Osteocyte (in vitro differentiated cells): ENCODE measurements at regions not wholly inside any gene's neighbourhood (a gene's known extent, or its start where the extent isn't known, plus 50 kb on each side); places are given as distances from the start of the nearest gene placed in this dataset.
"Not testable (repeated sequence)": the region's sequence is repeated elsewhere in the genome, so short reads cannot be mapped to it uniquely, and the experiment has no call there.

Source experiments
- DNase-seq: peaks from one replicate; pipeline ENCODE4 v3.0.0; 2021; ENCODE audit warnings: mixed read lengths; ENCODE audit not compliant: unreplicated experiment; ENCODE audit errors: extremely low spot score
- H3K27ac Mint-ChIP-seq: one replicate; pipeline ENCODE4 v1.8.0; 2021; ENCODE audit warnings: mild to moderate bottlenecking, mixed read lengths; ENCODE audit not compliant: unreplicated experiment
- H3K27me3 Mint-ChIP-seq: one replicate; pipeline ENCODE4 v1.8.0; 2021; ENCODE audit warnings: mixed read lengths; ENCODE audit not compliant: unreplicated experiment
- H3K36me3 Mint-ChIP-seq: one replicate; pipeline ENCODE4 v1.8.0; 2021; ENCODE audit warnings: mixed read lengths; ENCODE audit not compliant: unreplicated experiment
- H3K4me1 Mint-ChIP-seq: one replicate; pipeline ENCODE4 v1.8.0; 2021; ENCODE audit warnings: mixed read lengths; ENCODE audit not compliant: unreplicated experiment
- H3K4me3 Mint-ChIP-seq: one replicate; pipeline ENCODE4 v1.8.0; 2021; ENCODE audit warnings: mild to moderate bottlenecking, moderate library complexity, mixed read lengths; ENCODE audit not compliant: unreplicated experiment
- H3K9me3 Mint-ChIP-seq: one replicate; pipeline ENCODE4 v1.8.0; 2021; ENCODE audit warnings: mixed read lengths; ENCODE audit not compliant: unreplicated experiment
- TF ChIP-seq, protein P1 (sequence below): fragments of 200-600 bp; sonication (generic); IDR thresholded peaks from 2 replicates; pipeline ENCODE4 v1.5.0; 2021; ENCODE audit warnings: antibody characterized with exemption, mild to moderate bottlenecking, moderate library complexity

GRCh38 chr6:156686301-156686994 lies 90.7 kb upstream of the ARID1B start:
- peak overlapping the region; percentile 96 for H3K4me3 Mint-ChIP-seq
- no peaks in the 10 kb centered on the region for H3K9me3 Mint-ChIP-seq
- H3K27me3 Mint-ChIP-seq, result no peaks in the 10 kb centered on the region
- no peak for DNase-seq
- H3K36me3 Mint-ChIP-seq, result no peaks in the 10 kb centered on the region
- H3K27ac Mint-ChIP-seq, result peak overlapping the region; percentile 99
- TF ChIP-seq, protein P1, sequence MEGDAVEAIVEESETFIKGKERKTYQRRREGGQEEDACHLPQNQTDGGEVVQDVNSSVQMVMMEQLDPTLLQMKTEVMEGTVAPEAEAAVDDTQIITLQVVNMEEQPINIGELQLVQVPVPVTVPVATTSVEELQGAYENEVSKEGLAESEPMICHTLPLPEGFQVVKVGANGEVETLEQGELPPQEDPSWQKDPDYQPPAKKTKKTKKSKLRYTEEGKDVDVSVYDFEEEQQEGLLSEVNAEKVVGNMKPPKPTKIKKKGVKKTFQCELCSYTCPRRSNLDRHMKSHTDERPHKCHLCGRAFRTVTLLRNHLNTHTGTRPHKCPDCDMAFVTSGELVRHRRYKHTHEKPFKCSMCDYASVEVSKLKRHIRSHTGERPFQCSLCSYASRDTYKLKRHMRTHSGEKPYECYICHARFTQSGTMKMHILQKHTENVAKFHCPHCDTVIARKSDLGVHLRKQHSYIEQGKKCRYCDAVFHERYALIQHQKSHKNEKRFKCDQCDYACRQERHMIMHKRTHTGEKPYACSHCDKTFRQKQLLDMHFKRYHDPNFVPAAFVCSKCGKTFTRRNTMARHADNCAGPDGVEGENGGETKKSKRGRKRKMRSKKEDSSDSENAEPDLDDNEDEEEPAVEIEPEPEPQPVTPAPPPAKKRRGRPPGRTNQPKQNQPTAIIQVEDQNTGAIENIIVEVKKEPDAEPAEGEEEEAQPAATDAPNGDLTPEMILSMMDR, result peak; percentile 43
- peaks cover 19% of the 10 kb centered on the region for H3K4me1 Mint-ChIP-seq

- TF ChIP-seq, protein P1, result no peak
- Mint-ChIP-seq H3K4me1 (peaks cover 19% of the 10 kb centered on the region), H3K27ac (peak overlapping the region; percentile 99), H3K4me3 (peak overlapping the region; percentile 96), H3K27me3 (no peaks in the 10 kb centered on the region), H3K9me3 (no peaks in the 10 kb centered on the region), H3K36me3 (no peaks in the 10 kb centered on the region)
- no peak for DNase-seq
These were observed 91.4 kb upstream of the ARID1B start for GRCh38 chr6:156685823-156686222.

GRCh38 chr6:156683821-156684220 lies 93.4 kb upstream of the ARID1B start:
- TF ChIP-seq, protein P1, result no peak
- H3K36me3 Mint-ChIP-seq, result no peaks in the 10 kb centered on the region
- H3K4me1 Mint-ChIP-seq, result peaks cover 19% of the 10 kb centered on the region
- DNase-seq, result no peak
- peaks cover 7% of the 10 kb centered on the region for H3K9me3 Mint-ChIP-seq
- H3K4me3 Mint-ChIP-seq, result no peak overlapping the region
- no peaks in the 10 kb centered on the region for H3K27me3 Mint-ChIP-seq
- no peak overlapping the region for H3K27ac Mint-ChIP-seq

DNA sequence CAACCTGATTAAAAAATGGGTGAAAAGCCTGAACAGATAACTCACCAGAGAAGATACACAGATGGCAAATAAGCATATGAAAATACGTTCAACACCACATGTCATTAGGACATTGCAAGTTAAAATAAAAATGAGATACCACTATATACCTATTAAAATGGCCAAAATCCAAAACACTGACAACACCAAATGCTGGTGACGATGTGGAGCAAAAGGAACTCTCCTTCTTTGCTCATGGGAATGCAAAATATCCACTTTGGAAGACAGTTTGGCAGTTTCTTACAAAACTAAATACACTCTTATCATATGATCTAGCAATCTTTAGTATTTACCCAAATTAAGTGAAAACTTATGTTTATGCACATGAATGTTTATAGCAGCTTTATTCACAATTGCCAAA lies 100.5 kb upstream of the ARID1B start:
- Mint-ChIP-seq H3K27me3 (peaks cover 15% of the 10 kb centered on the region), H3K4me3 (no peak overlapping the region)
- TF ChIP-seq, protein P1, result no peak

DNA sequence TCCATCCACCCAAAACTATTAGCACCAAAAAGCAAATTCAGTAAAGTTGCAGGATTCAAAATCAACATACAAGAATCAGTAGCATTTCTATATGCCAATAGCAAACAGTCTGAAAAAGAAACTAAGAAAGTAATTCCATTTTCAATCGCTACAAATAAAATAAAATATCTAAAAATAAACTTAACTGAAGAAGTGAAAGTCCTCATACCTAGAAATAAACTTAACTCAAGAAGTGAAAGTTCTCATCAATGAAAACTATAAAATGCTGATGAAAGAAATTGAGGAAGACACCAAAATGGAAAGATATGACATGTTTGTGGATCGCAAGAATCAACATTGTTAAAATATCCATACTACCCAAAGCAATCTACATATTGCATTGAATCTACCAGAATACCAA lies 103.0 kb upstream of the ARID1B start:
- H3K36me3 Mint-ChIP-seq, result no peaks in the 10 kb centered on the region
- DNase-seq, result no peak
- TF ChIP-seq, protein P1, result no peak
- H3K27ac Mint-ChIP-seq, result no peak overlapping the region
- peaks cover 22% of the 10 kb centered on the region for H3K9me3 Mint-ChIP-seq
- no peak overlapping the region for H3K4me3 Mint-ChIP-seq
- peaks cover 15% of the 10 kb centered on the region for H3K27me3 Mint-ChIP-seq
- no peaks in the 10 kb centered on the region for H3K4me1 Mint-ChIP-seq

More for the DNA sequence above, 100.5 kb upstream of the ARID1B start:
- H3K36me3 Mint-ChIP-seq, result no peaks in the 10 kb centered on the region
- peaks cover 29% of the 10 kb centered on the region for H3K9me3 Mint-ChIP-seq
- no peaks in the 10 kb centered on the region for H3K4me1 Mint-ChIP-seq
- H3K27ac Mint-ChIP-seq, result no peak overlapping the region
- no peak for DNase-seq

- peaks cover 51% of the 10 kb centered on the region for H3K27me3 Mint-ChIP-seq
- not testable (repeated sequence) for H3K36me3 Mint-ChIP-seq, H3K4me3 Mint-ChIP-seq, H3K4me1 Mint-ChIP-seq, H3K27ac Mint-ChIP-seq, DNase-seq
- peaks cover 16% of the 10 kb centered on the region for H3K9me3 Mint-ChIP-seq
These were observed 107.1 kb upstream of the ARID1B start for GRCh38 chr6:156670097-156670496.
